HCT116 (cell line): ENCODE measurements at regions not wholly inside any gene's neighbourhood (a gene's known extent, or its start where the extent isn't known, plus 50 kb on each side); places are given as distances from the start of the nearest gene placed in this dataset.

Experiments used
- CBX3 ChIP-seq: IDR thresholded peaks from 2 replicates; pipeline ENCODE4 v1.6.1; 2012; ENCODE audit warnings: low read depth
- CTCF ChIP-seq, 3 experiments: fragments of 200-600 bp in 1 of 3; sonication (generic) in 1 of 3; IDR thresholded peaks in 2 of 3; conservative IDR thresholded peaks in 1 of 3; 2 replicates each; pipeline ENCODE4 v1.5.1; 2012 to 2017; ENCODE audit warnings: low read depth in 2 of 3, low read length in 2 of 3, antibody characterized with exemption in 1 of 3, borderline replicate concordance in 1 of 3, control low read depth in 1 of 3, mild to moderate bottlenecking in 1 of 3, mixed read lengths in 1 of 3, mixed run types in 1 of 3, moderate library complexity in 1 of 3; ENCODE audit not compliant: insufficient read depth in 1 of 3
- EZH2 ChIP-seq: fragments of 200-600 bp; sonication (generic); IDR thresholded peaks from 2 replicates; pipeline ENCODE4 v1.6.1; 2017; ENCODE audit warnings: antibody characterized with exemption, mixed run types
- EZH2phosphoT487 ChIP-seq: fragments of 200-600 bp; IDR thresholded peaks from 2 replicates; pipeline ENCODE4 v1.6.1; 2018; ENCODE audit warnings: antibody characterized with exemption, borderline replicate concordance
- JUND ChIP-seq: IDR thresholded peaks from 2 replicates; pipeline ENCODE4 v1.6.1; 2012
- POLR2A ChIP-seq: IDR thresholded peaks from 2 replicates; pipeline ENCODE4 v1.7.0; 2011; ENCODE audit warnings: borderline replicate concordance; ENCODE audit not compliant: insufficient read depth, insufficient read length; ENCODE audit errors: extremely low read depth
- POLR2AphosphoS5 ChIP-seq: IDR thresholded peaks from 2 replicates; pipeline ENCODE4 v1.6.1; 2011; ENCODE audit warnings: mild to moderate bottlenecking, low read depth, low read length, moderate library complexity
- RAD21 ChIP-seq: IDR thresholded peaks from 2 replicates; pipeline ENCODE4 v1.6.1; 2012; ENCODE audit warnings: low read depth, mild to moderate bottlenecking
- SIN3A ChIP-seq: IDR thresholded peaks from 2 replicates; pipeline ENCODE4 v1.6.1; 2012; ENCODE audit warnings: low read depth
- SRF ChIP-seq: IDR thresholded peaks from 2 replicates; pipeline ENCODE4 v1.6.1; 2012; ENCODE audit warnings: low read depth
- ZNF274 ChIP-seq: fragments of 200-500 bp; sonication (Bioruptor generic); IDR thresholded peaks from 2 replicates; pipeline ENCODE4 v1.6.1; 2014; ENCODE audit warnings: mild to moderate bottlenecking, low read depth, low read length, inconsistent platforms

GRCh38 chr18:78828131-78828530 lies 151.5 kb upstream of the SALL3 start:
- TF ChIP-seq CTCF (IDR thresholded peaks at IDR 0.05 in 2 of 3, conservative IDR thresholded peaks at IDR 0.05 in 1 of 3; ENCODE audit: borderline replicate concordance in 1 of 3, insufficient read depth in 1 of 3, low read depth in 2 of 3, low read length in 2 of 3) (no peak), EZH2 (no peak), JUND (no peak), EZH2phosphoT487 (no peak), CBX3 (no peak), SIN3A (no peak), ZNF274 (no peak), RAD21 (no peak), POLR2A (no peak), SRF (no peak), POLR2AphosphoS5 (no peak)
